ENCODE measurements at regions not wholly inside any gene's neighbourhood (a gene's known extent, or its start where the extent isn't known, plus 50 kb on each side); places are given as distances from the start of the nearest gene placed in this dataset.

DNA sequence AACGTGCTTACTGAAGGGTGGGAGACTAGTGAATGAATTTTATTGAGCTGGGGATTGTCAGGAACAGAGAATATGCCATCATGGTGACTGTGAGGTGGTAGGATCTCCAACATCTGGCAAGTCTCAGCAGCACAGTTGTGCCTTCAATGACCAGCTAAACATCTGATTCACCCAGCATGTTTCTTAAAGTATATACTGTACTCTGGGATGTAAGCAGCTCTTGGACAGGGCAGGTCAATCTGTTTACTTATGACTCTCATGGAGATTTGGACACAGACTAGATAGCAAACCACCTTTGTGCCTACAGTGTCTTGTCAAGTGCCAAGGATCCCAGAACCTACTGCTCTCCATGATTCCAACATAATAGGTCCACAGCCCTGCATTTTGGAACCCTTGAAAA lies 801.0 kb upstream of the CITED2 start:
- no peak for TF ChIP-seq POLR2AphosphoS5 (IDR thresholded peaks at IDR 0.05)
- TF ChIP-seq POLR2A (IDR thresholded peaks at IDR 0.05), result no peak
- TF ChIP-seq, protein P1, sequence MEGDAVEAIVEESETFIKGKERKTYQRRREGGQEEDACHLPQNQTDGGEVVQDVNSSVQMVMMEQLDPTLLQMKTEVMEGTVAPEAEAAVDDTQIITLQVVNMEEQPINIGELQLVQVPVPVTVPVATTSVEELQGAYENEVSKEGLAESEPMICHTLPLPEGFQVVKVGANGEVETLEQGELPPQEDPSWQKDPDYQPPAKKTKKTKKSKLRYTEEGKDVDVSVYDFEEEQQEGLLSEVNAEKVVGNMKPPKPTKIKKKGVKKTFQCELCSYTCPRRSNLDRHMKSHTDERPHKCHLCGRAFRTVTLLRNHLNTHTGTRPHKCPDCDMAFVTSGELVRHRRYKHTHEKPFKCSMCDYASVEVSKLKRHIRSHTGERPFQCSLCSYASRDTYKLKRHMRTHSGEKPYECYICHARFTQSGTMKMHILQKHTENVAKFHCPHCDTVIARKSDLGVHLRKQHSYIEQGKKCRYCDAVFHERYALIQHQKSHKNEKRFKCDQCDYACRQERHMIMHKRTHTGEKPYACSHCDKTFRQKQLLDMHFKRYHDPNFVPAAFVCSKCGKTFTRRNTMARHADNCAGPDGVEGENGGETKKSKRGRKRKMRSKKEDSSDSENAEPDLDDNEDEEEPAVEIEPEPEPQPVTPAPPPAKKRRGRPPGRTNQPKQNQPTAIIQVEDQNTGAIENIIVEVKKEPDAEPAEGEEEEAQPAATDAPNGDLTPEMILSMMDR (IDR thresholded peaks at IDR 0.05), result no peak
- TF ChIP-seq EP300 (IDR thresholded peaks at IDR 0.05), result no peak
- DNase-seq (ENCODE audit: low spot score in 2 of 2), result no peak
- no peaks in the 10 kb centered on the region for H3K36me3 ChIP-seq
- no peak overlapping the region for H3K27ac ChIP-seq
- H3K27me3 ChIP-seq, result no peaks in the 10 kb centered on the region
- H3K9me3 ChIP-seq, result no peaks in the 10 kb centered on the region
- no peaks in the 10 kb centered on the region for H3K4me1 ChIP-seq
- H3K4me3 ChIP-seq, result no peak overlapping the region
- 91% methylated on average over 1 of the region's 1 CpG for WGBS

DNA sequence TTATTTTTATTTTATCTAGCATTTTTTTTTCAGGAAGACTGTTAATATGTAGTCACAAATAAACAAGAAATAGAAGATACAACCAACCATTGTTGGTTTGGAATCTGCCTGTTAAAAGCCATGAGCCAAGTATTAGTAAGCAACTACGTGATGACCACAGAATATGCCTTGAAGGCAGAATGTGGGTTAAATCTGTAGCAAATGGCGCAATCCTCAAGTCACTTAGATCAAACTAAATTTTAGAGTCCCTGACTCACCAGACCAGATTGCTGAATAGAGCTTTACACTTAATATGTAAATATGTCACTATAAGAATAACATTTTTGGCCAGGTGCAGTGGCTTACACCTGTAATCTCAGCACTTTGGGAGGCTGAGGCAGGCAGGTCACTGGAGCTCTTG lies 800.1 kb upstream of the CITED2 start:
- no peaks in the 10 kb centered on the region for H3K4me1 ChIP-seq
- H3K27me3 ChIP-seq, result no peaks in the 10 kb centered on the region
- no peaks in the 10 kb centered on the region for H3K9me3 ChIP-seq
- no peak overlapping the region for H3K4me3 ChIP-seq
- no peaks in the 10 kb centered on the region for H3K36me3 ChIP-seq
- DNase-seq (ENCODE audit: low spot score in 2 of 2), result no peak
- no peak for TF ChIP-seq POLR2AphosphoS5 (IDR thresholded peaks at IDR 0.05)
- TF ChIP-seq EP300 (IDR thresholded peaks at IDR 0.05), result no peak
- no peak for TF ChIP-seq POLR2A (IDR thresholded peaks at IDR 0.05)
- TF ChIP-seq, protein P1 (IDR thresholded peaks at IDR 0.05), result no peak
- H3K27ac ChIP-seq, result no peak overlapping the region
- WGBS, result 70% methylated on average over 2 of the region's 2 CpGs

DNA sequence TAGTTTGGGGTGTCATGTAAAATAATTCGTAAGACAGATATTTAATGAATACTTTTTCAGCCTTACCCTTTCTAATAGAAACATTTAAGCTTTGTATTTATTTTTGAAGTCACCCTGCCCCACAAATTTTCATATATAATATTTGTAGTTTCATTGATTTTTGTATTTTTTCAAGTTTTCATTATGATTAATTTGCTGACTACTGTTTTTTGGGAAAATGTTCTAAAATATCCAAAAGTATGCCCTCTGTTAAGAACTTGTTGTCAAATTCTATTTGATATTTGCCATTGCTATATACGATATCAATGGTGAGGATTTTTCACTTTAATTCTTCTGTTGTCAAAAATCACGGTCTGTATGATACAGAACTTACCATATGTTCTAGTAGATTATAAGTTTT lies 793.9 kb upstream of the CITED2 start:
- no peak overlapping the region for H3K27ac ChIP-seq
- no peaks in the 10 kb centered on the region for H3K9me3 ChIP-seq

DNA sequence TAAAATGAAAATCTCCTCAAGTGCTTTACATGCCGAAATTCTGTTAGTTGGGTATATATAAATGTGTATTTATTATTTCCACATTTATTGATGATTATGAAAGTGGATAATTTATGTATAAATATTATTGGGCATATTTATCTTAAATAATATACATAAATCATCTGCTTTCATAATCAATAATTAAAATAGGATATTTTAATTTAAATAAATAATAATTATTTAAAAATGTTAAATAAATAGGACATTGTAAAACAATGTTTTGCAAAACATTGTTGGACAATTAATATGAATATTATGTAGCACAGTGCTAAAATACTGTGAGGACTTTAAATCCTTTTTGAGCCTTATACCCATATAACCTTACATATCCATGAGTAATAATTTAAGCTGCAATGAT lies 786.5 kb upstream of the CITED2 start:
- no peak overlapping the region for H3K4me3 ChIP-seq
- WGBS, result 82% methylated on average over 1 of the region's 1 CpG
- H3K4me1 ChIP-seq, result no peaks in the 10 kb centered on the region
- no peak for DNase-seq (ENCODE audit: low spot score in 2 of 2)
- H3K36me3 ChIP-seq, result no peaks in the 10 kb centered on the region
- no peaks in the 10 kb centered on the region for H3K9me3 ChIP-seq
- H3K27me3 ChIP-seq, result no peaks in the 10 kb centered on the region
- no peak overlapping the region for H3K27ac ChIP-seq
- no peak for TF ChIP-seq POLR2AphosphoS5 (IDR thresholded peaks at IDR 0.05)
- TF ChIP-seq EP300 (IDR thresholded peaks at IDR 0.05), result no peak
- TF ChIP-seq, protein P1 (IDR thresholded peaks at IDR 0.05), result no peak
- no peak for TF ChIP-seq POLR2A (IDR thresholded peaks at IDR 0.05)

More for the DNA sequence above, 793.9 kb upstream of the CITED2 start:
- WGBS, result 93% methylated on average over 3 of the region's 3 CpGs
- Histone ChIP-seq H3K27me3 (no peaks in the 10 kb centered on the region), H3K4me1 (no peaks in the 10 kb centered on the region), H3K36me3 (no peaks in the 10 kb centered on the region), H3K4me3 (no peak overlapping the region)
- DNase-seq (ENCODE audit: low spot score in 2 of 2), result no peak
- TF ChIP-seq, protein P1 (IDR thresholded peaks at IDR 0.05), result no peak
- no peak for TF ChIP-seq POLR2A (IDR thresholded peaks at IDR 0.05)
- no peak for TF ChIP-seq POLR2AphosphoS5 (IDR thresholded peaks at IDR 0.05)
- no peak for TF ChIP-seq EP300 (IDR thresholded peaks at IDR 0.05)

DNA sequence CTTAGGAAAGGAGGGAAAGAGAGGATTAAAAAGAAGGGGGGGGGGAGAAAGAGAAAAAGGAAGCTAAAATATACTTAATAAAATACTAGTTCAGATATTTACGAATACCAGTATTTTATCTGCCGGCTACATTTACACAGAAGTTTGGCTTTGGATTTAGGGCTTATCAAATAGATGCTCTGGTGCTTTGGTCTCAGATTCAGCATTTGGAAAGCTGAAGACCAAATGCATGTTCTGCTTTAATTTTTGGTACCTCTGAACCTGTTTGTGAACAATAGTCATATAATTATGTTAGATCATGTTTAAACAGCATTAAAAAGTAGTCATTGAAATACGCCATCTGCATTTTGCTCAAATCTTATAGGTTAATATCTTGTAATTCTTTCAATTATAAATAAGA lies 786.0 kb upstream of the CITED2 start:
- no peak for DNase-seq (ENCODE audit: low spot score in 2 of 2)
- TF ChIP-seq POLR2AphosphoS5 (IDR thresholded peaks at IDR 0.05) (no peak), EP300 (IDR thresholded peaks at IDR 0.05) (no peak), POLR2A (IDR thresholded peaks at IDR 0.05) (no peak)
- TF ChIP-seq, protein P1 (IDR thresholded peaks at IDR 0.05), result no peak
- Histone ChIP-seq H3K27me3 (no peaks in the 10 kb centered on the region), H3K4me3 (no peak overlapping the region), H3K9me3 (no peaks in the 10 kb centered on the region), H3K4me1 (no peaks in the 10 kb centered on the region), H3K27ac (no peak overlapping the region), H3K36me3 (no peaks in the 10 kb centered on the region)
- WGBS, result 95% methylated on average over 3 of the region's 3 CpGs
